ENCODE measurements at regions not wholly inside any gene's neighbourhood (a gene's known extent, or its start where the extent isn't known, plus 50 kb on each side); places are given as distances from the start of the nearest gene placed in this dataset.
"Not testable (repeated sequence)": the region's sequence is repeated elsewhere in the genome, so short reads cannot be mapped to it uniquely, and the experiment has no call there.

DNA sequence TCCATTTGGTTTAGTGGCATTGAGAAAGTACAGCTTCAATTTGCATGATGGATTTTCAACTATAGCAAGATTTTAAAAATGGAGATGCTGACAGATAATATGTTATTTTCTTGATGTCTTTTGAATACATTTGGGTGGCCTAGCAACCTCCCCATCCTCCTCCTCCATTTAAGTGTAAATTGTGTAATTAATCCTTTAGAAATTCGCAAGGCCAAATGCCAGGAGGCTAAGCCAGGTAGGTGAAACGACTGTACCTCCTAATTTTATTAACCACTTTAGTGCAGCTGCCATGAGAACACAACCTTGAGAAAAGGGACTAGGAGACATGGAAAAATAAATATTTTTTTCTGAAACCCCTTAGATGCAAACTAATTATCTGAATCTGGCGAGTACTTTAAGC lies 248.8 kb downstream of the MRPS30 start:
- DNase-seq (ENCODE audit: low spot score) = no peak

DNA sequence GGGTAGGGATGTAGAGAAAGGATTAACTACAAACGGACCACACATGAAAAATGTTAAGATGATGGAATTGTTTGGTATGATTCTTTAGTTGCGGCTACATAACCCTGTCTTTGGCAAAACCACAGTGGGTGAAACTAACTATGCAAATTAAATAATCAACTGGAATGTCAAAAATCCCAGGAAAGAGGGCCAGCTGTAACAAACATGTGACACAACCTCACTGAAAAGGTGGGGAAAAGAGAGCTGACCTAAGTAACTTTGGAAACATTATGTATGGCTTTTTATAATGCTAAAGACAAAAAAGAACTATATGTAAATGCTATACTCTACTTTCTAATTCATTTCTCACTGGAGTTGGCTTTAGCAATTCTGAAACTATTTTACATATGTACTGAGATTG lies 252.0 kb downstream of the MRPS30 start:
- DNase-seq (ENCODE audit: low spot score) = no peak

DNA sequence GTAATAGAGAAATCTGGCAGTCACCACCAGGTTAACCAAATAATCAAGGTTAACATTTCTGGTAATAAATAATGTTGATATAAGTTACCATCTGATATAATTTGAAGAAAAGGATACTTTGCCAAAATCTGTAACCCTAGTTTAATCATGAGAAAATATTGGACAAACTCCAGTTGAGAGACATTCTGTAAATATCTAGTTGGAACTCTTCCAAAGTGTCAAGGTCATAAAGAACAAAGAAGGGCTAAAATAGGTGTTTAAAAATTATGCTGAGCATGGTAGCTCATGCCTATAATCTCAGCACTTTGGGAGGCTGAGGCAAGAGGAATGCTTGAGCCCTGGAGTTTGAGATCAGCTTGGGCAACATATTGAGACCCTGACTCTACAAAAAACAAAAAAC lies 253.3 kb downstream of the MRPS30 start:
- no peak for DNase-seq (ENCODE audit: low spot score)

DNA sequence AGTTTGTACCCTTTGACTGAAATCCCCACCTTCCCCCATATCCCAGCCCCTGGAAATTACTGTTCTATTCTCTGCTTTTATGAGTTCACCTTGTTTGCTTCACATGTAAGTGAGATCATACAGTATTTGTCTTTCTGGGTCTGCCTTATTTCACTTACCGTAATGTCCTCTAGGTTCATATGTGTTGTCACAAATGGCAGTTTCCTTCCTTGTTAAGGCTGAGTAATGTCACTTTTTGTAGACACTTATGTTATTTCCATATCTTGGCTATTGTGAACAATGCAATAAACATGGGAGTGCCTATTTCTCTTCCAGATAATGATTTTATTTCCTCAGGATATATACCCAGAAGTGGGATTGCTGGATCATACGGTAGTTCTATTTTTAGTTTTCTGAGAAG lies 272.3 kb downstream of the MRPS30 start:
- no peak for DNase-seq (ENCODE audit: low spot score)

DNA sequence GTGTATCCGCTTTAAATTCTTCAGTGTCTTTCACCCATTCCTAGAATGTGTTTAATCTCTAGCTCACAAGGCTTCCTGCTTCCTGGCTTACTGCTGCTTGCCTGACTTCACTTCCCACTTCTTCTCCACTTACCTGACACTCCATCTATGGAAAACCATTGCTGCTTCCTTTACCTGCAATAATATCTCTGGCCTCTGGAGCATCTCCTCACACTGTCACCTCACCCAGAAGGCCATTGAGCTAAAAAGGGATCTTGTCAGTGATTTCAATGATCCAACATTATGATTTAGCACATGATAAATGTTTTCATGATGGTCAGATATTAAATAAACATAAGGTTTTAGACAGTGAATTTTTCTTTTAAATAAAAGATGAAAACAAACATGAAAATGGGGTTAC lies 281.1 kb downstream of the MRPS30 start:
- DNase-seq (ENCODE audit: low spot score) = no peak

DNA sequence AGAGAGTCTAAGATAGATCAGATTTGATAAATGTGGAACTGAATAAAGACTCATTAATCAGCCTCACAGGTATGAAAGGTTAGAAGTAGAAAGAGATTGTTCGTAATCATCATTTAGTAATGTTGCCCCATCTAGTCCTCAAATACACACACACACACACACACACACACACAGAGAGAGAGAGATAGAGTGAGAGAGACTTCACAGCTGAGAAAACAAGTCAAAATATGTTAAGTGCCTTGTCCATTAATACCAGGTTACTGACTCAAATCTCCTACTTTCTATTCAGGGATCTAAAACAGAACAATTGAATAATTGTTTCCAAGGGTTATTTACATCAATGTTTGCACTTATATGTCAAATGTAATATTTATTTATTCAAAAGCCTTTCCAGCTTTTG lies 284.6 kb downstream of the MRPS30 start:
- no peak for DNase-seq (ENCODE audit: low spot score)

DNA sequence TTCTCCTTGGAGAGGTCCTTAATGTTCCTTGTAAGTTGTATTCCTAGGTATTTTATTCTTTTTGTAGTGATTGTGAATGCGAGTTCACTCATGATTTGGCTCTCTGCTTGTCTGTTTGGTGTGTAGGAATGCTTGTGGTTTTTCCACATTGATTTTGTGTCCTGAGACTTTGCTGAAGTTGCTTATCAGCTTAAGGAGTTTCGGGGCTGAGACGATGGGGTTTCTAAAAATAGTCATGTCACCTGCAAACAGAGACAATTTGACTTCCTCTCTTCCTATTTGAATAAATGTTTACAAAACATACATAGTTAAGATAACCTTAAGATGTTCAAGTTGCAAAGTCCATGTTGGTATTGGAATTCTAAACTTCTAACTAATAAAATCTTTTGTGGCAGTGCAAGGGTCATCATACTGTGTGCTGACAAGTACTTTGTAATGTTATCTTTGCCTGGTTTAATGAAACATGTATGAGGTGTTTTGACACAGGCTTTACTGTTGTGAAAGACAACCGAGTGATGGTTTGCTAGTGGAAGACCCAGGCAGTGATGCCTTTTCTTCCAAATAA lies 286.2 kb downstream of the MRPS30 start:
- no peak for DNase-seq (ENCODE audit: low spot score)

DNA sequence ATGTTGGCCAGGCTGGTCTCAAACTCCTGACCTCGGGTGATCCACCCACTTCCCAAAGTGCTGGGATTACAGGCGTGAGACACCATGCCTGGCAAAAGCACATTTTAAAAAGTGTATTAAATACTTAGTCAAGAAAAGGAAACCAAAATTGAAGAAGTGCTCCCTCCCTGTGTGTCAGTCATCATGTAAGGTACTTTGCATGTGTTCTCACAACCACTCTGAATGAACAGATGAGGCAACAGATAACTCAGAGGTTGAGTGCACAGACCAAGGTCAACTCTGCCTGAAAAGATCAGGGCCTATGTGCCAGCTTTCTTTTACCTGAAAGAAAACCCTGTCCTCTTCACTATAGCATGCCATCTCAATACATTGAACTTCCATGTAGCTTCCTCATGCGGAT lies 289.7 kb downstream of the MRPS30 start:
- DNase-seq (ENCODE audit: low spot score) = no peak

DNA sequence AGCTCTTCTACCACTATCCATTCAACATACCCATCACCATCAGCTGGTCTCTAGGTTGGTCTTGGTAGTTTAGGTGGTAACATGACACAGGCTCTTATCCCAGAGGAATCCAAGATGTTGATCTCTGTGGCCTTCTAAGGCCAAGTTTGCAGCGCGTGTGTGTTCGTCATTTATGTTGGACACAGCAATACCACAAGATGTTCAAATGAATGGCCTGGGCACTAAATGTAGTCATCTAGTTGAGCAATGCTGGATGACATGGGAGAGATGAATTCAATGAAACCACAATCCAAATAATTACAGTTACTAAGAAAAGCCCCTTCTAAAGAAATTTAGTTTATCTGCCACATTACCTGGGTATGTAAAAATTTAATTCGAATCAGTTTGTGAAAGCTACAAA lies 292.4 kb downstream of the MRPS30 start:
- no peak for DNase-seq (ENCODE audit: low spot score)

DNA sequence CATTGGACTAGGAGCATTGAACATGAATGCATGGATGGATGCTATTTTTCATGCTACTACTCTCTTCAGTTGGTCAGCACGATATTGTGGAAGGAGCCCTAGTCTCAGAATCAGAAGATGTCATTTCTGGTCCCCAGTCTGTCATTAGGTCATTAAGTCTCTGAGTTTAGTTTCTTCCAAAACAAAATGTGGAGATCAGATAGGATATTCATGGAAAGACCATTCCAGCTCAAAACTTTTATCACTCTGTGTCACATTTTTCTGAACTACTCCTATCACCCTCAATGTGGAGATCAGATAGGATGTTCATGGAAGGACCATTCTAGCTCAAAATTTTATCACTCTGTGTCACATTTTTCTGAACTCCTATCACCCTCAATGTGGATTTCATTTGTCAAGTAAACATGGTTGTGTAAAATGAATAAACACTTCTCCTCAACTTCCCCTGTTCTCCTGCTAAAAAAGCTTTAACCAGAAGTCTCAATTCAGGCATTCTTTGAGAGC lies 296.8 kb downstream of the MRPS30 start:
- DNase-seq (ENCODE audit: low spot score) = no peak

DNA sequence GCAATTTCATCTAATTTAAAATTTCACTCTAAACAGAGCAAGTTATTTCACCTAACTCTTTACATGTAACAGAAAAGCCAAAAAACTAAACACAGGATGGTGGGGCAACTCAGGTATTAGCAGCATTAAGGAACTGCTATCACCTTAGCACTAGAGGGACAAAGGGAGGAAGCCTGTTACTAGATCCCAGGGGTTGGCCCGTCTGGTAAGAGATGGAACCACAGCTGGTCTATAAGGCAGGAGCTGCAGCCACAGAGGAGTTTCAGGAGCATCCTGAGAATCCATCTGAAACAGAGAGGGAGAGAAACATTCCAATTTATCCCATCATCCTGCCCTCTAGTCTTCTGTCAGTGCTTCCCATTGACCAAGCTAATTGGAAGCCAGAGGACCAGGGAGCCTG lies 300.3 kb downstream of the MRPS30 start:
- no peak for DNase-seq (ENCODE audit: low spot score)

DNA sequence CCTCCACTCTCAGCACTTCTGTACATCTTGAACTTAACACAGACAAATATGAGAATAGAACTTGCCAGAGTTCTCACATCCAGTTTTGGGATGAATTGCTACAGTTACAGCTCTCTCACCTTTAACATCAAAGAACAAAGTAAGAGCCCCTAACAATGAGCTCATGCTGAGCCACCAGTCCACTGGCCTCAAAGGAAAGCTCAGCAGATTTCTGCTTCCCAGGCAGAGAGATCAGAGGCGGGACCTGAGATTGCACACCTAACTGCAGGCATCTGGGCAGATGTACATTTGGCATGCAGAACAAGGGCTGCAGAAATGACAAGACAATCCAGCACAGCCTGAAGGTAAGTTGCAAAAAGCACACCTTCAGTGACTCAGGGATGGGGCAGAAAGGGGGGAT lies 300.9 kb downstream of the MRPS30 start:
- no peak for DNase-seq (ENCODE audit: low spot score)

DNA sequence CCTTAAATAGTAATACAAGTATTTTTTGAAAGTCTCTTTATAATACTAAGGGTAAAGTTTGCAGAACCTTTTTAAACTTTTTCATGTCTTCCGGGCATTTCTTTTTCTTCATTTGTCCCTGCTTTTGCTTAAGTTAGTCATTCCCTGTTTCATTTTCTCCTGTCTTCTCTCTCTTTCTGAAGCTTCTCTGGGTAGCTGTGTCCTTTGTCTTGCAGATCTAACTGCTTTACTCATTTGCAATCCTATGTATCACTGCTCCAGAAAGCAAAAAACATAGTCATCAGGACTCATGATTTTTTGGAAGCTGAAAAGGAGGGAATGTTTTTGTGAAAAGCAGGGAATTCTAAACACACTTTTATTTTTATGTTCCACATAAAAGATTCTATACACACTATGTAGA lies 301.7 kb downstream of the MRPS30 start:
- DNase-seq (ENCODE audit: low spot score) = no peak

DNA sequence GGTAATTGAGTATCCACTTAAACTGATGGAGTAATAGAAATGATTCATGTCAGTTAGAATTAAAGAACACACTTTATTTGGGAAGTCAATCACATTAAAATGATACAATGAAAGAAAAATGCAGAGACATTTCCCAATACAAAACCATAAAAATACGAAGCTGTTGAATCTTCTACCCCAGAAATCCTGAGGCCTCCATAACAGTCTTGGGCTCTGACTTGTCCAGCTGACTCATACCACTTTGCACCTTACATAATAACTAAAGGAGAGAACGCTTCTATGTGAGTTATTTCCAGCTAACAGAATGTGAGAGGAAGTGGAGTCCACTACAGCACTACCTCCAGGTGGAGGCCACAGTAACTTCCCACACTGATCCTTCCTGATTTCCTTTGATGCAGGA lies 305.0 kb downstream of the MRPS30 start:
- DNase-seq (ENCODE audit: low spot score) = no peak

DNA sequence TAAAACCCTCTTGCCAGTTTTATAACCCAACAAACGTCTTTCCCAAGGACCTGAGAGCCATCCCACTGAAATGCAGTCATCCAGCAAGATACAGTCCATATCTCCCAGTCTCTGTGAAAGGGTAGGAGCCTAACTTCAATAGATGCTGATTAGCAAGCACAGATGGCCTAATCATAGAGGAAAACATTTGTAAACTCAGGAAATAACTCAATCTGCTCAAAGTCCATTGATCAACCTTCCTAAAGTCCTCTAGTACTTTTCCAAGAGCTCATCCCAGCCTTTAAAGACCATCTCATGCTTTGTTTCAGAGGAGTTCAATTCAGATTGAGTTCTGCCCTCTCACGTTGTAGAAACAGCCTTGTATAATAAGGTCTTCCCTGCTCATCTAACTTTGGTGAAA lies 324.2 kb downstream of the MRPS30 start:
- DNase-seq (ENCODE audit: low spot score) = no peak

DNA sequence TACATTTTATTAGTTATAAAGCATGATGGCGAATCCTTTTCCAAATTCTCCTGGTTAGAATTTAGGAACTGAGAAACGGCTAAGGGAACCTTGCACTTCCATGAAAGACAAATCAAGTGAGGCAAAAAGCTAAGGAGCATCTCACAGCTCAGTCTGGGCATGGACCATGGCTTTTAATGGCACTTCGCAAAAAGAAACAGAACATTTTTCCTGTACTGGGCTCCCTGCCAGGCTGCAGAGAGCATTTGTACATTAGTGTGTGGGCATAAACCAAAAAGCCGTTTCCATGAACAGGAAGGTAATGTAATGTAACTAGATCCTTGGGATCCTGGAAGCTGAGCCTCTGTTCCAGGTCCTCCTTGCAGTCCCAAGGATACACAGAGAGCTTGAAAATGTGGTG lies 354.2 kb downstream of the MRPS30 start:
- DNase-seq (ENCODE audit: low spot score) = no peak

DNA sequence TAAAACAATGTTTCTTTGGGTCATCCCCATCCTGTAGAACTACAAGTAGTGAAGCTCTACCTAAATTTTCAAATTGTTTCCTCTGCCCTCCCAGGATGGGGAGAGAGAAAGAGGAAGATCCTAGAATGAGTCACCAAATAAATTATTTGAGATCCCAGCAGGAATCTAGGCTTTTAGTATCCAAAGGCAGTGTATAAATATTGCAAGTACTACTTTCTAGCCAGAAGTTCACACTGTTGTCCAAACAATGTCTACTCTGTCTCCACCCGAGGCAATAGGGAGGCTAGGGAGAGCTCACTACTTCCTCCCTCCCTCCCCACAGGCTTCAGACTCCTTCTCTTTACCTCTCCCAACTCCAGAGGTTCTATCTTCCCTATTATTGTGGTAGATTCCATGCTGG lies 362.8 kb downstream of the MRPS30 start:
- no peak for DNase-seq (ENCODE audit: low spot score)

DNA sequence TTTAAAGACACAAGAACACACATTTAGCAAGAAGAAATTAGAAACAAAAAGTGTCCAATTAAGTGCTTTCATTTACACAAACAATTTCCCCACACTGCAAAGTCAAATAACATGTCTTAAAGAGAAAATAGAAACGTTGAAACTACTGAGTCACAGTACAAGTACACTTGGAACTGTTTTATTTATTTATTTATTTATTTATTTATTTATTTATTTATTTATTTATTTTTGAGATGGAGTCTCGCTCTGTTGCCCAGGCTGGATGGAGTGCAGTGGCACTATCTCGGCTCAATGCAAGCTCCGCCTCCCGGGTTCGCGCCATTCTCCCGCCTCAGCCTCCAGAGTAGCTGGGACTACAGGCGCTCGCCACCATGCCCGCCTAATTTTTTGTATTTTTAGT lies 363.9 kb downstream of the MRPS30 start:
- DNase-seq (ENCODE audit: low spot score) = not testable (repeated sequence)

DNA sequence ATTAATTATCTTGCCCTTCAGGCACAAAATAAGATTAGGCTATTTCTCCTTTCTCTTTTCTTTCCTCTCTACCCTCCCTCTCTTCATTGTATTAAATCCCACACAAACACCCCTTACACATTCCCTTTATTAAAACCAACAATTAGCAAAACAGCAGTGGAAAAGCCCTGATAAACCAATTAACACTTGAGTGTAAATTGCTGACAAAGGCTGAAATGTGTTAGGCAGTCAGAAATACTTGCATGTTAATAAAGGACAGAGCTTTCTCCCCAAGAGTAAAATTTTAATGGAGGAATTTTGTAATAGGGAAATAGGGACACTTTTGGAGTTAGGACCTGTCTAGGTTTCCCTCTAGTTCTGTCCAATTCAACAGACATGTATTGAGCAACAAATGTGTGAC lies 370.9 kb downstream of the MRPS30 start:
- DNase-seq (ENCODE audit: low spot score) = no peak

DNA sequence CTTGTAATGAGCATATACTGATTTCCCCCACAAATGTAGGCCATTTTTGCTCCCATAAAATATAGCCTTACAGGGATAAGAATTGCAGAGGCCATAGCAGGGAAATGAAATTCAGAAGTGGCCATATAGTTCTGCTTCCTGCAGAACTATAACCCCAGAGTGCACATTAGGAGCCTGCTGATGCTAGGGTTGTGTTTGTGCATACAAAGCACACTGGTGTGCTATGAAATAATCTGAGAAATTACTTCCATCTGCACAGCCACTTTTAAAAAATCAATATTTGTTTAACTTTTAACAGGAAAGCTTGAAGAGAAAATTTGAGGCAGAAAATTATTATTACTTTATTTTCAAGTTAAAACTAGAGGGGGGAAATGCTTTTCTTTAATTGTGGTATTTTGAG lies 380.3 kb downstream of the MRPS30 start:
- no peak for DNase-seq (ENCODE audit: low spot score)

DNA sequence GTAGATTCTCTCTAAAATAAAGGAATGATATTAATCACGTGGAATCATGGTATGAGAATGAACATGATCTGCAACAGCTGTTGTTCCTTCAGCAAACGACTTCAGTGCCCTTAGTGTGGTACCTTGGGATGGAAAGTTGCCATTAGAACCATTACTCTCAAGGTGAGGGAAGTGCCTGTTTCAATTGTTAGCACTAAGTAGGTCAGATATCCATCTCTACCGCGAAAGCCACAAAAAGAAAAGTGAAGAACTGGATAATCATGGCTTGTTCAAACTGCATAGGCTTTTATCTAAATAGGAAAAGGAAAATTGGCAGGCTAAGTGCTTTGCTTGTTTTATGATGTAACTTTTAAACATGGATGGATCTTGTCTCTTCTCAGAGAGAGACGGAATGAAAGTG lies 380.7 kb downstream of the MRPS30 start:
- DNase-seq (ENCODE audit: low spot score) = no peak

DNA sequence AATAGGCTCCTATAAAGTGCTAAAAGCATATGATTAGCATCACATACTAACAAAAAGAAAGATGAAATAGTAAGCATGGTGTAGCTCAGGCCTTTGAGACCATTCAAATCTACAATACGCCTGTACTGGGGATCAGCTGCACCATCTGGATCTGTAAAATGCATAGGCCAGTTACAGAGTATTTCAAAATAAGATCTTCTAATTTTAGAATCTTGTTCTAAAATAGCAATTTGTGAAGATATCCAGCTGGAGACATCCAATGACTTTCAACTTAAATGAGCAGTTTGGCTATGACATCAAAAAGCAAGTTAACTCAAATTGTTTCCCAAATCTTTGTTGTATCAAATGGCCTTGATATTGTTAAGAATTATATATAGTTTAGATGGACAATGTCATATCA lies 386.3 kb downstream of the MRPS30 start:
- no peak for DNase-seq (ENCODE audit: low spot score)
